Activated CD4-positive, alpha-beta T cell treated with anti-CD3 and anti-CD28 coated beads for 24 hours (primary cell): ENCODE measurements at regions not wholly inside any gene's neighbourhood (a gene's known extent, or its start where the extent isn't known, plus 50 kb on each side); places are given as distances from the start of the nearest gene placed in this dataset.

ENCODE experiments used
- DNase-seq, 2 donors: peaks; one replicate each; pipeline ENCODE4 v3.0.0-alpha.2; 2020; ENCODE audit warnings: low read depth in 2 of 2

DNA sequence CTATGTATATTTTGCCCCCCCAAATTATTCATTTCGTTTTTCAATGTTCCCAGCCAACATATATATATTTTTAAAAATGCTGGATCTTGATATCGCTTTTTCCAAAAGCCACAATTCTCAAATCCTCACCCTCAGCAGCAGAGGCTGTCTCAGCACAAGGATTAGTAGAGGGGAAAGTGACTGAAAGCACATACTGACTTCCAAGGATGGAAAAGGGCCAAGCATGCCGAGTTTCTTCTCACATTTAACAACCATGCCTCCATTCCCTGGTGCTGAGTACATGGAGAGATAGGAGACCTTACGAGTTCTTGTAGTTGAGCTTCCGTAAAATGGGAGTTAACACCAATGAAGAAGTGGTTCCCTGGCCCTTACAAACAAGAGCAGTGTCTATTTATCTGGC is 403.4 kb upstream of the DCN start:
- DNase-seq = no peak

DNA sequence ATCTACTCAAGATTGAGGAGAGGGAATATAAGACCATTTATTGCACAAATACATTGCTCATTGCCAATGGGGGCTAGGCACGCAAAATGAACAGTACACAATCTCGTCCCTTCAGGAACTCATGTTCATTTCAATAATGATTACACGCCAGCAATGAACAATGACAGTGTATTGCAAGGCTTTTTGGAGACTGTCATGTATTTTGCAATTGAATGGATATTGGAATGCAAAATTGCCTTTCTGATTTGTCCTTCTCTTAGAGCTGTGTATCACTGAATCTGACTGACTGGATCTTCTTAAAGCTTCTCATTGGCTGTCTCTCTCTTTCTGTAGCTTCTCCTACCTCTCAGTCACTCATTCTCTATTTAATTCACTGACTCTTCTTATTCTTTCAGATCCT is 400.2 kb upstream of the DCN start:
- DNase-seq = no peak

DNA sequence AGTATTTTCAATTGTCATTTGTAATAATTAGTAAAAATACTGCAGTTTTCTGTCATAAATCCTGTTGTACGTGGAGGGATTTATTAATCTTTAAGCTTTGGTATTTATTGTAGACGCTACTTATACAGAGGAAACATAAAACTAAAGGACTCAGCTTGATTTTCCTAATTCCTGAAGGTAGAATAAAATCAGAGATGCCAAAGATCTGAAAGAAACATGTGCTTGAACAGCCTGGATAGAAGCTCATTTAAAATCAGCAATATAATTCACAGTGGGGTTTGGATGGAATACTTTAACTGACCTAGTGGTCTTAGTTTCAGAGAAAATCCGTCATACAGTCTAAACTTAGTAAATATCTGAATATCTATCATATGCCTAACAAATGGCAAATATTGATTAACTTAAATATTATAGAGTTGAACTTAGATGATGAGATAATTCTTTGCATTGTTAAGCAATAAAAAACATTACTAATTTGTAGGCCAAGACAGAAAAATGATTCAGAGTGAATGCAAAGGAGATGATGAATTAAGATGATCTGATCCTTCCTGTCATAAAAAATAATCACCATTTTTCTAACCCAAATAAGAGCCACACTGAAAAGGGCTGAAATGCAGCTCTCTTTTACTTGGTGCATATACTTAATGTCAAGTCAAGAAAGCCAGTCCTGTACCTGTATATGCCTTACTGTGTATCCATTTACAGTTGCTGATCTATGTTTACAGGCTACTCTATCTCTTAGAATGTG is 397.1 kb upstream of the DCN start:
- DNase-seq = no peak

DNA sequence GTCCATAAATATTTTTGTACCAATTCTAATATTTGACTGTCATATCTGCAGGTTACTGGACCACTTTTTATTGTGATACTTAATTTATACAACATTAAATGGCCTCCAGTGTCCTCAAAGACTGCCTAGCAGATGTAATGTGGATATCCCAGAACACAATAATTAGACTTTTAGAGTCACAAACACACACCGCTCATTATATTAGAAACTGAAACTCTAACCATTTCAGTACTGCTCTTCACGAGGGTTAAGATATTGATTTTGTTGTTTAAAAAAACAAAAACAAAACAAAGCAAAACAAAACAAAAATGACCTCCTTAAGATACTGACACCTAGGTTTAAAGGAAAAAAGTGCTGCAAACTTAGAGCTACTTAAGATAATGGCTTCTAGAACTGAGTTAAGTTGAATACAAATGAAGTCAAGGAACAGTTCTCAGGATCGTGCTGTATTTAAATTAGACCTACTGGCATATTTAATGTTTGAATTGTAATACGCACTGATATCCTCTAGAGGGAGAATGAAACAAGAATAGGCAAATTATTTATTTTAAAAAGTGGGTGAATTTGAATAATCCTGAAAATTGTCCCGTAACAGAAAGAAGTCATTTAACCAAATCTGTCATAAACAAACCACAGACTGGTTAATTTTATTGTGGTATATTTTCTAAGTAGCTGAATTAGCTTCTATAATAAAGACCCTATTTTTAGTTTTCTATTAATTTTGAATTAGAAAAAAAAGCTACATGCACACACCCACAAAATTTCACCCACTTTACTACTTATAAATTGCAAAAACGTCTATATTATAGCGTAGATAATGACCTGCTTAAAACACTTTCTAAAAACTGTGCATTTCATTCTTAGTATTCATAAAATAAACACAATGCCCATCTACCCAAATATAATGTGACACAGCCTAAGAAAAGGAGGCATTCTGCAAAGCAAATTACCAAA is 395.2 kb upstream of the DCN start:
- DNase-seq = no peak

DNA sequence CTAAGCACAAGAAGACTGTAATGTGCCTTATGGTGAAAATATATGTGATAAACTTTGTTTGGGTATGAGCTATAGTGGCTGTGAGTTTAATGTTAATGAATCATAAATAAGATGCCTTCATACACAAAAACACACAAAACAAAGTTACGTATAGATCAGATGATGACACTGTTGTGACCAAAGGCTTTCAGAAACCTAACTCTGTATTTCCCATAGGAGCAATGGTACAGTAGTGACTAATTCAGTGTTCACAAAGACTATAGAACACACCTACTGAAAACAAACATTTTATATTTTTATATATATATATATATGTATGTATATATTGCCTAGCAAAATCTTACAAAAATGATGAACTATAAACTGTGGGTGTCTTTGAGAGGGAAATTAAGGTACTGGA is 393.8 kb upstream of the DCN start:
- DNase-seq = no peak

DNA sequence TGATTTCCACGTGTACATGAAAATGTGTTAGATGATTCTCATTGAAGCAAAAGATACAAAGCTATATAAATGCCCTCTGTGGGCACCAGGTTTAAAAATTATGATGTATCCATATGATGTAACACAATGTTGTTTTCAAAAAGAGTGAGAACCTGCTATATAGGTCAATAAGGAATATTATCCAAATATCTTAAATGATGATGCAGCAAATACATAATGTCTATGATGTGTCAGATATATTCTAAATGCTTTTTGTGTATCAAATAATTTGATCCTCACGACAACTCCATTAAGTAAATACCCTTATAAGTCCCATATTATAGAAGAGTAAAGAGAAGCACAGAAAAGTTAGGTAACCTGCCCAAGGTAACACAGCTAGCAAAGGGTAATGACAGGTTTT is 393.0 kb upstream of the DCN start:
- DNase-seq = no peak

DNA sequence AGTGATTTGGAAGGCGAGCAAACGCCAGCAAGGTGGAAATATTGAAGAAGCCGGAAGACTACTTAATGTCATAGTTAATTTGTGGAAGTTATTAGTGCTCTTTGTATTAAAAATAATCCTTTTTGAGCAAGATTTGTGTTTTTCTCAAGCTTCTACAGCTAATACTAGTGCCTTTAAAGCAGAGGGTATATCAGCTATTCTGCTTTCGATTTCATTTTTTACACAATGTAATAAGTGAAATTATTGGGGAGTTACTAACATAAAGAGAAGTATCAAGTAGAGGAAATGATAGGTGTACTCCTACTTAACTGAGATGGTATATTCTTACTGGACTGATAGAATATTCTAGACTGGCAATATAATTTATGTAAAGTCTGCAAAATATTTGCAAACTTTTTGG is 392.4 kb upstream of the DCN start:
- no peak for DNase-seq

DNA sequence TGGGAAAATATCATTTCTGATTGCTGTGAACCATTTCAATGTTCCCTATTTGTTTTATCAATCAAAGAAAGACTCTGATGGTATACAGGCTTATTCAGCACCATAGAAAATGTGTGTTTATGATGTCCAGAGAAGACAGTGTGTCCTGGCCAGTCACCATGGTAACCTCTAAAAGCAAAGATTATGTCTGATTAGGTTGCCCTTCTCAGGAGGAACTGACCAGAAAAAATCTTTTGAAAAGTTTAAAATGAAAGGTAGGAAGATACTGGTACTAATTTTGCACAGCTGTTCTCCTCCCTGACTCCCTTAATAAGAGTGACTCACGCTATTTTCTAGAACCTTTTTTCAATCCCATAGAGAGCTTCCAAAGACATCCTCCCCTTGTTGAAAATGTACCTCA is 391.8 kb upstream of the DCN start:
- DNase-seq = no peak

DNA sequence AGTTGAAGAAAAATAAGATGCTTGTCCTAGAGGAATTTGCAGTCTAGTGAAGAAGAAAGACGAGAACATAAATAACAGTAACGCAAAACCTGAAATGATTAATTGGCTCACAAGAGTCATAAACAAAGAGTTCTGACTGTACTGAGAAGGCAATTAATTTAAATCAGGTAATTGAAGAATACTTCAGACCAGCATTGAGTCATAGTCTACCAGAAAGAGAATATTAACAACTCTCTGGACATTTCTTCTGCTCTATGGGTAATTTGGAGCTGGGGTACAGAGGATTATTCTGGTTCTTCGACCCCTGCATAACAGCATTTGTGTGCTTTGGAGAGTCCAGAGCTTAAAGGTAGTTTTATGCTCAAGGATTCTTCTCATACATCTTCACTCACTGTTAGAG is 390.3 kb upstream of the DCN start:
- DNase-seq = no peak

DNA sequence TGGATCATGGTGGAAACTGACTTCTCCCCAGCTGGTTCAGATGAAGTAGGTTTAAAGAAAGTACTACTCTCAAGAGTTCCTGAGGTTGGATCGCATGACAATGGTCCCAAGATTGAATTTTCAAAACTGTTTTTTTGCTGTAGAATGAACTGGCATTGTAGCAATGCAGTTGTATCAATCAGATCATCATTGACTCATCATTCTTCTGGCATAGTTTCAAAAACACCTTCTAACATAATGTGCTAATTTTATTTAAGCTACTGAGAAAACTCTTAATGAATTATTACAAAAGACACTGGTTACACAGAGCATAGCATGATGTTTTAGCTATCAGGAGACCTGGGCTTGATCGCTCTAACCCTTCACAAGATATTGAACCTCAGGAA is 384.5 kb upstream of the DCN start:
- no peak for DNase-seq

DNA sequence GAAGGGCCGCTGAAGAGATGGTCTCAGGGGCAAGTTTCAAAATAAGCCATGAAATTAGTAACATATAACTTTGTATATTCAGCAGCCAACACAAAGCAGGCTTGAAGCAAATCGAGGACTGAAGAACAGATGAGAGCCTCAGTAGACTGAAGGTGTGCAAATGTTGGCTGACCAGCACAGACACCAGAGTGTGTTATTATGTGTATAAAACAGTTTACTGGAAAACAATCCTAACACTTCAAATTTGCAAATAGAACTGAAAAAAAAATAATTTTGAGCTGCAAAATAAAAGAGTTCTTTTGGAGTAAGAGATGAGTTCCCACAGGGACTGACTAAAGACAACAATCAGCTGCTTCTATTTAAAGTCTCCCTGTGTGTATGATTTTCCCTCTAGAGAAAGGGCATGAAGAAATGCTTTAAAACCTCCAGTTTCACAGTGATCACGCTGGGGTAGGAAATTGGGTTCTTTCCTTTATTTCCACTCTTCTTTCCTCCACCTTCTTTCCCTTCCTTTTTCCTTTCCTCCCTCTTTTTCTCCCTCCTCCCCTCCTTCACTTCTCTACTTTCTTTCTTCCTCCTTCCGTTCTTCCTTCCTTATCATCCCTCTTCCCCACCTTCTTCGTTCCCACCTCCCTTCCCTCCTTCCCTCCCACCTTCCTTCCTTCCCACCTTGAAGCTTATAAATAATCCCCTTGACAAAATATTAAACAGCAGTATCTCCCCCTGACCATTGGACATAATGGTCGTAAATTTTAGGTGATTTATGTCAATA is 383.9 kb upstream of the DCN start:
- no peak for DNase-seq

DNA sequence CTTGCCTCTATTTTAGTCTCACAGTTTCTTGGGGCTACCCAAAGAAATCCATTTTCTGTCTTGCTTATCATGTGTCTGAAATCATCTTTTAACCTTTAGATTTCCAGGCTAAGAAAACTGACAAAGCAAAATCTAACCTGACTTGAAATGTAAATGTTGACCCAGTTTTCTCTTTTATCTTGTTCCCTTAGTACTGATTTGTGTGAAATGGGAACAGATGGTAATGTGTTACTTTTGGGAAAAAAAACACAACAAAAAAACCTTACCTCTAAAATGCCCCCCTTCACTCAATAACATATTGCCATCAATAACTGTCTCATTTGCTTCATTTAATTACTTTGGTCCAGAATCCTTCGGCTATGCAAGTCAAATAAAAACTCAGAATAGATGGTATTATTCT is 383.2 kb upstream of the DCN start:
- no peak for DNase-seq

DNA sequence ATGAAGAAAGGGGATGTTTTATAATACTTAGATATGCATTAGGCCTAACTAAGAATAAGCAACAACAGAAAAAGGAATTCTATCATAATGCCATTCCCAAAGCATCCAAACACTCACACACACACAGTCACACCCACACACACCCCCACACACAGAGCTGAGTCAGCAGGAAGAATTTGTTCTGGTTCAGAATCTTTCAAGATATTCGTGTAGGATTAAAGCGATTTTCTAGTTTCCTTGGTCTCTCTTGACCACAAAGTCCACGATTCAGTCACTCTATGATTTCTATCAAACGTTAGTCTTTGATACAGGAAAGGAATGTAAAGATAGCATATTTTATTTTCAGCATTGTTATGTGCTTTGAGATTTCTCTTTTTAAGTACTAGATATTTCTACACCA is 382.6 kb upstream of the DCN start:
- peak in 1 of 2 donors; percentile 13 for DNase-seq

DNA sequence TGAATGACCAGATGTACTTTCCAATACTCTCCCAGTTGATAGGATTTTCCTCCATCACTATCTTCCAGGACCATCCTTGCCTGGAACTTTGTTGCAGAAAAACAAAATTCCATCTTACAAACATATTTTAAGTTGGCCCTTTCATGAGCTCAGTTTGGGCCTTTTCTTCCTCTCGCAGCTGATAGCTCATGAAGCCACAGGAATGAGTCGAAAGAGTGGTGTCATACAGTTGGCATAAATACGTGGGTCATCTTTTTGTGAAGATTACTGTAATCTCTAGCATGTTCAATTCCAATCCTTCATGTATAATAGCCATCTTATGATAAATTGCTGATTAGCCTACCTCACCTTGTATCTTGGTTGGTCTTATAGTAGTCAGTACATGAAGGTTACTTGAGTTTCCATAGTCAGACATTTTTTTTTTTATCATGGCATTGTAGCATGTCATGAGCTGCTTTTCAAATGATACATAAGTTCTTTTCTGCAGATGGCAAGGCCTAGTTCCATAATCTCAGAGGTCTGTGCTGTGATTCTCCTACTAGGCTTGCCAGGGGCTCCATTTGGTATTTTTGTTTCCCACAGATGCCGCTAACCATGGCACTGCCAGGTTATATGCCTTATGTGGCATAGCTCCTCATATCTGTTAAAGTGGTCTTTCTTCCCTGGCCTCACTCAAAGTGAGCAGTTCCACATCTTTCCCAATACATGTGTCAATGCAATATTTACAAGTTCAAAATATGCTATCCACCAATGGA is 380.6 kb upstream of the DCN start:
- no peak for DNase-seq

DNA sequence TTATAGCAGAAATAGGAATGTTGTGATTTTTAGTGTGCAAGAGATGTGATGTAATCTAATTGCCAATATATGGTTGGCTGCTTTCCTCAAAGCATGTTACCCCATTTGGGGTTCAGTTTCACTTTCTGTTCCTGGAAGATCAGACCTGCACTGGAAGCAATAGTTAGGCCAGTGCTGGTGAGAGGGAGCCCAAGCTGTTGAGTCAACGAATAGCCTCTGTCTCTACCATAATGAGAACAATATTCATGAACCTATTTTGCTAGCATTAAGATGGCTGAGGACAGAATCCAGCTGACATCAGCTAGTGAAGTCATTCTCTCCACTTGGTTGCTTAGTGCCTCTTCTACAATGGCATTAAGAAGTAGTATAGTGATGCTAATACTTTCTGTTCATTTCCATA is 379.9 kb upstream of the DCN start:
- DNase-seq = no peak

DNA sequence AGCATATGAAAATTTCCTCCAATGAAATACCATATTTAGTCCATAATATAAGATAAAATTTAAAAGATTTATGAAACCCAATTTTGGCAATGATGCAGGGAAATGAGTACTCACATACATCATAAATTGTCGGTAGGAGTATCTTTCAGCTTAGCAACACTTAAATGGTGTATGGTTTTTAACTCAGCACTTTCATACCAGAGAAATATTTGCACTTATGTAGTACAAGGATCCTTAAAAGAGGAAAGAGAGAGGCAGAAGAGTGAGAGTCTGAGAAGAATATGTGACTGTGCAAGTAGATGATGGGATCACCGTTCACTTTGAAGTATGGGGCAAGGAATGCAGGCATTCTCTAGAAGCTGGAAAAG is 379.3 kb upstream of the DCN start:
- no peak for DNase-seq

DNA sequence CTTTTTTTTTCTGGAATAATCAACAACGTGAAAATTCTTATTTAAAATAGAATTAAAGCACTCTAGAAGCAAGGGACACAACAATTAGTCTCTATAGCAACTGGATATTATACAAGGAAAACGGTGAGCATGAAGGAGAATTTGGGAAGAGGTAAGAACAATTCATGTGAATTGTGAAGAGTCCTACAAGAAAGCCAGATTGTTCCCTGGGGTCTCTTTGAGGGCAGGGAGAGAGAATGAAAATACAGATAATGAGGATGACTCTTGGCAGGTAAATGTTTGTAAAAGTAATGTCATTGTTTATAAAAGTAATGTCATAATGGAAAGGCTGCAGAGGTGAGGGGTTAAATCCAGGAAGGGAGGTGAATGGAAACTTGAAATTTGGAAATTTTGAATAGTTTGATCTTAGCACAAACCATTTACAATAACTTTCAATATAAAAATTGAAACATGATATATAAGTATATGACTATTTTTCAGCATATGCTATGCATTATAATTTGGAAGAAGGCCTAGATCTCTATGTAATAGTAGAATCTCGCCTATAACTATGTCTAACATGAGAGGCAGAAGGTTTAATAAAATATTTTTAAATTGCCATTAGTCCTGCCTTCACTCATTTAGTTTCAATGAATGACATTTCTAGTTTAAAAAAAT is 378.8 kb upstream of the DCN start:
- DNase-seq = no peak

DNA sequence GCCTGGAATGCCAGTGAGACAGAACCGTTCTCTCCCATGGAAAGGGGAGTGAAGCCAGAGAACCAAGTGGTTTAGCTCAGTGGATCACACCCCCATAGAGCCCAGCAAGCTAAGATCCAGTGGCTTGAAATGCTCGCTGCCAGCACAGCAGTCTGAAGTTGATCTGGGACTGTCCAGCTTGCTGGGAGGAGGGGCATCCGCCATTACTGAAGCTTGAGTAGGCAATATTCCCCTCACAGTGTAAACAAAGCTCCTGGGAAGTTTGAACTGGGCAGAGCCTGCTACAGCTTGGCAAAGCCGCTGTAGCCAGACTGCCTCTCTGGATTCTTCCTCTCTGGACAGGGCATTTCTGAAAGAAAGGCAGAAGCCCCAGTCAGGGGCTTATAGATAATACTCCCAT is 374.3 kb upstream of the DCN start:
- no peak for DNase-seq

DNA sequence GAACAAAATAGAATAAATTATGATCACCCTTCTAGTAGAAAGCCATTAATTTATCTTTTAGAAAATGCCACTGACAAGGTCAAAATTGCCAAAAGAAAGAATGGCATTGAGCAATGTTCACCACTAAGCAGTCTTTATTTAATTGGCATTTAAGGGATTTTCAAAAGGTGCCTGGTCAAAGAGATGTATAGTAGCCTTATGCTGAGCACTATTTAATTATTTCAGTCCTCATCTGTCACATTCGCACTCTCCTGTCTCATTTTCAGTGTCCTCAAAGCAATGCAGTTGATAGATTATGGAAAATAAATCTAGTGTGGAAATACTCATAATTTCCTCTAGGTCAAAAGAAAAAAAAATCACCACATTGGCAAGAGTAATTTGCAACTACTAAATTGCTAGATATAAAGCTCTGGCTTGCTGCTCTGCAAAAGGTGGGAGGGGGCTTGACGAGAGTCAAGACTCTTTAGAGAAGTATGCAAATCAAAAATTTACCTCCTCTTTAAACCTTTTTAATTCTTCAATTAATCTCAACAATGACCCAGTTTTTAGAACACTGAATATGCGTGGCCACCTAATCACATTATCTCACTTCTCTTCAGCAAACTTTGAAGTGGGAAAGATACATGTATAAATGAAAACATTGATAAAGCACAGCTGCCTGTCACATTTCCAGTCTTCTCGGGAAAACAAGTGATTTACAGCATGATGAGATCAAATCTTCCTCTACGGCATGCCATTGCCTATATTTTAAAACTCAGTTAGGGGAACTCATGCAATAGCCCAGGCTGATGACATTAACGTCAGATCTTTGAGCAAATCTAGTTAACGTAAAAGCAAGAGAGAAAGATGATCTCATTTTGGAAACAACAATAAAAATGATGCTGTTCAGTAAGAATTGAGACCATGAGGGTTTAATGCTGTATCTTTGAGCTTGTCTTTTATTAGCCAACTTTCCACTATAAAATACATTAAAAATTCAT is 373.1 kb upstream of the DCN start:
- no peak for DNase-seq

DNA sequence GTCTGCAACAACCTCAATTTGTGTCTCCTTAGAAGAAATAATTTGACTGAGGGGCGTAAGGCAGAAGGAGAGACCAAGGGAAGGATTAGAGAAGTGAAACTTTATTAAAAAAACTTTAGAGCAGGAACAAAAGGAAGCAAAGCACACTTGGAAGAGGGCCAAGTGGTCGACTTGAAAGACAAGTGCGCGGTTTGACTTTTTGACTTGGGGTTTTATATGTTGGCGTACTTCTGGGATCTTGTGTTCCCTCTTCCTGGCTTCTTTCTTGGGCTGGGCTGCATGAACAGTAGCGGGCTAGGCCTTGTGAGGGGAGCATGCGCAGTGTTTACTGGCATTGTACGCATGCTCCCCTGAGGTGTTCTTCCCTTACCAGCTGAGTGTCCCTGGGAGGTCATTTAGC is 369.3 kb upstream of the DCN start:
- DNase-seq = no peak
